ENCODE measurements at regions not wholly inside any gene's neighbourhood (a gene's known extent, or its start where the extent isn't known, plus 50 kb on each side); places are given as distances from the start of the nearest gene placed in this dataset.

DNA sequence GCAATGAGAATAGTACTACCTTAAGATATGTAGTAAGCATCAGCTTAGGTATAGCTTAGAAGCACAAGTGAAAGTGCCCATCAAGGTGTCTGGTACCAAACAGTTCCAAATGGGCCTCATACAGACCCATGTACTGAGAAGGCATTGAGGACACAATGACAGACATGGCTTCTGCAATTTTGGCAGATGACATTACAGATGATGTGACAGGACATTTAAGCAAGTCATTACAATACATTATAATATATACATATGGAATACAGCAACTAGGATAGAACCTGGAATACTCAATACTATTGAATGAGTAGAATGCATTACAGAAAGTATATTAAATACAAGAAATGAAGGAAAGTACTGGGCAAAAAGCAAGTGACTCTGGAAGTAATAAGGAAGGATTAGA, 256.4 kb downstream of the GXYLT1 start:
- DNase-seq (ENCODE audit: low read depth) = no peak
- H3K4me3 ChIP-seq (ENCODE audit: low read depth, low read length) = no peak overlapping the region
- TF ChIP-seq, protein P1, sequence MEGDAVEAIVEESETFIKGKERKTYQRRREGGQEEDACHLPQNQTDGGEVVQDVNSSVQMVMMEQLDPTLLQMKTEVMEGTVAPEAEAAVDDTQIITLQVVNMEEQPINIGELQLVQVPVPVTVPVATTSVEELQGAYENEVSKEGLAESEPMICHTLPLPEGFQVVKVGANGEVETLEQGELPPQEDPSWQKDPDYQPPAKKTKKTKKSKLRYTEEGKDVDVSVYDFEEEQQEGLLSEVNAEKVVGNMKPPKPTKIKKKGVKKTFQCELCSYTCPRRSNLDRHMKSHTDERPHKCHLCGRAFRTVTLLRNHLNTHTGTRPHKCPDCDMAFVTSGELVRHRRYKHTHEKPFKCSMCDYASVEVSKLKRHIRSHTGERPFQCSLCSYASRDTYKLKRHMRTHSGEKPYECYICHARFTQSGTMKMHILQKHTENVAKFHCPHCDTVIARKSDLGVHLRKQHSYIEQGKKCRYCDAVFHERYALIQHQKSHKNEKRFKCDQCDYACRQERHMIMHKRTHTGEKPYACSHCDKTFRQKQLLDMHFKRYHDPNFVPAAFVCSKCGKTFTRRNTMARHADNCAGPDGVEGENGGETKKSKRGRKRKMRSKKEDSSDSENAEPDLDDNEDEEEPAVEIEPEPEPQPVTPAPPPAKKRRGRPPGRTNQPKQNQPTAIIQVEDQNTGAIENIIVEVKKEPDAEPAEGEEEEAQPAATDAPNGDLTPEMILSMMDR (IDR thresholded peaks at IDR 0.05; ENCODE audit: insufficient read depth, low read depth, low read length, missing control alignments) = no peak

DNA sequence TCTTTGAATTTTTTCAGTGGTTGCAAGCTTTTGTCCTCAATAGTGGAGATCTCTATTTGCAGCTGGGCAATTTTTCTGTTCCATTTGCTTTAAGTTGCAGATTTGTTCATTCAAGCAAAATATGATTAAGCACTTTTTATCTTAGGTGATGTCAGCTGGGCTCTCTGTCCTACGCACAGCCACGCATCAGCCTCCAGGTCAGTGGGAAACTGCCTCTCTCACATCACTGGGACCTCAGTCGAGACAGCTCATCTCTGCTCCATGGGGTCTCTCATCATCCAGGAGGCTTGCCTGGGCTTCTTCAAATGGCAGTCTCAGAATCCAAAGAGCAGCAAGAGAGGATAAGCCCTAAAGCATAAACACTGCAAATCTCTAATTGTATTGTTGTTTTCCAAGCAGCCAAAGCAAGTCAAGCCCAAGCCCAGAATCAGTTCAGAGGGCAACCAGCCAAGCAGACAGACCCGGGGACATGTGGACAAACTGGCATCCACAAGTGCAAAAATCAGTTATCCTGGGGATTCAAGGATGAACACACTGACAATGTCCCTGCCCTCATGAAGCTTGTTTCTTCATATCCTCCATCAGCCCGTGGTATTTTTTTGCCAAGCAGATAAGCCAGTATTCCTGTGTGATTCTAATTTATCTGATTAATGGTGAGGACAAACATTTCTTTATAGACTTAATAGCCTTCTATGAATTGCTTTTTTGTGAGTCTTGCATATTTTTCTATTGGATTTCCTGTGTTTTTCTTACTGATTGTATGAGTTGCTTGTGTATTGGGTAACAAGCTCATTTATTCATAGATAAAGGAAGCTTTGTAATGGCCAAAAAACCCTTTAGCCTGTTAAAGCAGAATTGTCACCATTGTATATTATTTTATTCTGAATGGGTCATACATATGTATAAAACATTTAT, 262.5 kb downstream of the GXYLT1 start:
- TF ChIP-seq, protein P1 (IDR thresholded peaks at IDR 0.05; ENCODE audit: insufficient read depth, low read depth, low read length, missing control alignments) = no peak
- DNase-seq (ENCODE audit: low read depth) = no peak
- no peak overlapping the region for H3K4me3 ChIP-seq (ENCODE audit: low read depth, low read length)

DNA sequence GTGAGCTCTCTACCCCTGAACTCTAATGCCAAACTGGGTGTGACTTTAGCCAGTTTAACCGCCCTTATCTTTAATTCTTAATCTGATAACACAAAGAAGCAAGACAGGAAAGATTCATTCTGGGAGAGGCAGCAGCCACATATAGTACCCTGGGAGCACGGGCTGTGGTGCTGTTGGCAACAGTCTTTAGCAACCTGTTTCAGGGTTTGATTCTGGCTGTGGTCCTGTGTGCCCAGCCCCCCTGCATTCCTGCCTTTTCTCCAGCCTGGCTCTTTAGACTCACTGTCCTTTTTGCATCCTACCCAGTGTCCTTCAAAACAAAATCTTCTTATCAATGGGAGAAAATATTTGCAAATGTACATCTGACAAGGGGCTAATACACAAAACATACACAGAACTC, 275.2 kb downstream of the GXYLT1 start:
- TF ChIP-seq, protein P1 (IDR thresholded peaks at IDR 0.05; ENCODE audit: insufficient read depth, low read depth, low read length, missing control alignments) = no peak
- H3K4me3 ChIP-seq (ENCODE audit: low read depth, low read length) = no peak overlapping the region
- no peak for DNase-seq (ENCODE audit: low read depth)

DNA sequence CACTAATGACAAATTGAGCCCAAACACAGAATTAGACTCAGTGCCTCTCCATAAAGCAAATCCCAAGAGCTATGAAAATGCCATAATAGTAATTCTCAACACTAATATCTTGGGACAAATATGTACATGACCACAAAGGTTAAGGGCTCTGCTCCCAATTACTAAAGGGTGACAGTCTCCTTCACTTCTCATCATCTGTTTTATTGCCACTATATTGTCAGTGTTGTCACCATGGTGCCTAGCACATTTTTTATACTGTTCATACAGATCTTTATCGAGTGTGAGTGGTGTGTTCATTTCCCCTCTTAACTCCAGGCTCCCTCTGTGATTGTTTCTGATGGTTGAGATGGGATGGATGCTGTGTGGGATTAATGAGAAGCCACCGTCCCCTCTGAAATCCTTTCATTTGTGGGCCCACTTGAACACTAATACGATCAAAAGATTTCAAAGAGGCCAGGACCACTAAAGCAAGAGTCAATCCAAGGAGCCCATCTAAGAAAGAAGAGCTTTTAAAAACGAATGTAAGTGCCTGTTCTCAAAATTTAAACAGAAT, 277.7 kb downstream of the GXYLT1 start:
- TF ChIP-seq, protein P1 (IDR thresholded peaks at IDR 0.05; ENCODE audit: insufficient read depth, low read depth, low read length, missing control alignments) = no peak

DNA sequence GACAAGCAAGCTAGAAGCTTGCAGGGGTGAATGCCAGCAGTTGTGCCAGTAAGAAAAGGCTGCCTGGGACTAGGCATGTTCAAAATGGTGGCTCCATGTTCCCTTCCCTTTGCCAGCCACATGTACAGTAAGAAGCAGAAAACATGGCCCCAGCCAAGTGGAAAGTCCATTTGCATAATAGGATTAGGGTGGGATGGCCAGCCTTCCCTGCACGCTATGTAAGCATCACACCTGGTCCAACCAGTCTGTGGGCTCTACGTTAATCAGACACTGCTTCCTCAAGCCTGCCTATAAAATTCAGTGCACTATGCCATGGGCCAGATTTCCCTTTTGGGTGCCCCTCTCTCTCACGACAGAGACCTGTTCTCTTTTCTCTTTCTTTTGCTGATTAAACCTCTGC, 288.4 kb downstream of the GXYLT1 start:
- DNase-seq (ENCODE audit: low read depth) = no peak
- TF ChIP-seq, protein P1 (IDR thresholded peaks at IDR 0.05; ENCODE audit: insufficient read depth, low read depth, low read length, missing control alignments) = no peak

More for the DNA sequence above, 277.7 kb downstream of the GXYLT1 start:
- H3K4me3 ChIP-seq (ENCODE audit: low read depth, low read length) = no peak overlapping the region
- no peak for DNase-seq (ENCODE audit: low read depth)

DNA sequence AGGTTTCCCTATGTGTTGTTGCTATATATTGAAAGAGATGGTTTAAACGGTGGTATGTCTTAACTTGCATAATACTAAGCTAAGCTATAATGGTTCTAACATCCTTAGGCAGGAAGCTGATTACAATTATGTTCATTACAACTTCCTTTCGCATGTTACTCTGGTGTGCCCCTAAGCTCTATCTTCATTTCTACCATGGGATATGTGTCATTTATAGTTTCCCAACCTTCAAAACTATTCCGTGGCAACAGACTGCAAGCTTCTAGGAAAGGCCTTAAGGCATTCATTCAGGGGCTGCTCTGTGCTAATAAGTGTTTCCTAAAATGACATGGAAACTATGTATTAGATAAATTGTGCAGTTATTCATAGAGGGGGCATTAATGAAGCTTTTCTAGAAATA, 294.6 kb downstream of the GXYLT1 start:
- H3K4me3 ChIP-seq (ENCODE audit: low read depth, low read length) = no peak overlapping the region
- DNase-seq (ENCODE audit: low read depth) = no peak
- TF ChIP-seq, protein P1 (IDR thresholded peaks at IDR 0.05; ENCODE audit: insufficient read depth, low read depth, low read length, missing control alignments) = no peak

More for the DNA sequence above, 288.4 kb downstream of the GXYLT1 start:
- H3K4me3 ChIP-seq (ENCODE audit: low read depth, low read length) = no peak overlapping the region
